ENCODE measurements at regions not wholly inside any gene's neighbourhood (a gene's known extent, or its start where the extent isn't known, plus 50 kb on each side); places are given as distances from the start of the nearest gene placed in this dataset.

DNA sequence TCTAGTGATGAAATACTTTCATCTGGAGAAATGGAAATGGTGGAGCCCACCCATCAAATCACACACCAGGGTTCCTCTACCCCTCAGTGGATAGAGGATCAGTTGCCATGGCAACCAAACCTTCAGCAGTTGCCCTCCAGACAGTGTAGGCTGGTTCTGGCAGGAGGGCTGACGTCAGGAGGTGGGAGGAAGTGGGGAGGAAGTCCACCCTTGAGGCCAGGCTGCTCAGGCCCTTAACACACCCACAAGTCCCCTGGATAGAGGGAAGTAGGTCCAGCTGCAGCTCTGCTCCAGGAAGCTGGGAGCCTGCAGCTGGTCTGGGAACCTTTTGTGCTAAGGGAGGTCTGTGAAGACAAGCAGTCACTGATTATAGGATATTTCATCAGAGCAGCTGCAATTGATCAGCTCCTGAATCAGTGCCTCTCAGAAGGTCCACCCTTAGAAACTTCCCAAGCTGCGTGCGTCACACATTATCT is 186.6 kb downstream of the MTX2 start:
- DNase-seq, result peak; percentile 35 to 66
- peak overlapping the region; percentile 39 to 59 (median 51) for H3K27ac ChIP-seq
- H3K9me3 ChIP-seq, result no peaks in the 10 kb centered on the region
- H3K4me1 ChIP-seq, result peaks cover 0 to 5% of the 10 kb centered on the region in 2 donors
- in situ Hi-C loops (cut with MboI; ENCODE audit: low sequenced_read_pairs in 4 of 4) (loop anchor here in 3 of 4 donors (5.0 to 25.0 kb wide), 4 partner anchors 99 to 329 kb away; partner anchors contain the start of gene HOXD8 (in 2 of the 3)), intact Hi-C loops (cut with DNase I; ENCODE audit: low total_unique reads) (loop anchor here (1.0 to 10.0 kb wide), 5 partner anchors 99 to 329 kb away; partner anchors contain the start of gene MTX2)
- no peak for TF ChIP-seq POLR2A (IDR thresholded peaks at IDR 0.05)
- TF ChIP-seq, protein P1, sequence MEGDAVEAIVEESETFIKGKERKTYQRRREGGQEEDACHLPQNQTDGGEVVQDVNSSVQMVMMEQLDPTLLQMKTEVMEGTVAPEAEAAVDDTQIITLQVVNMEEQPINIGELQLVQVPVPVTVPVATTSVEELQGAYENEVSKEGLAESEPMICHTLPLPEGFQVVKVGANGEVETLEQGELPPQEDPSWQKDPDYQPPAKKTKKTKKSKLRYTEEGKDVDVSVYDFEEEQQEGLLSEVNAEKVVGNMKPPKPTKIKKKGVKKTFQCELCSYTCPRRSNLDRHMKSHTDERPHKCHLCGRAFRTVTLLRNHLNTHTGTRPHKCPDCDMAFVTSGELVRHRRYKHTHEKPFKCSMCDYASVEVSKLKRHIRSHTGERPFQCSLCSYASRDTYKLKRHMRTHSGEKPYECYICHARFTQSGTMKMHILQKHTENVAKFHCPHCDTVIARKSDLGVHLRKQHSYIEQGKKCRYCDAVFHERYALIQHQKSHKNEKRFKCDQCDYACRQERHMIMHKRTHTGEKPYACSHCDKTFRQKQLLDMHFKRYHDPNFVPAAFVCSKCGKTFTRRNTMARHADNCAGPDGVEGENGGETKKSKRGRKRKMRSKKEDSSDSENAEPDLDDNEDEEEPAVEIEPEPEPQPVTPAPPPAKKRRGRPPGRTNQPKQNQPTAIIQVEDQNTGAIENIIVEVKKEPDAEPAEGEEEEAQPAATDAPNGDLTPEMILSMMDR (IDR thresholded peaks at IDR 0.05 in 4 of 5, conservative IDR thresholded peaks at IDR 0.05 in 1 of 5), result no peak
- no peak overlapping the region for H3K4me3 ChIP-seq
- no peaks in the 10 kb centered on the region for H3K27me3 ChIP-seq
- no peaks in the 10 kb centered on the region for H3K36me3 ChIP-seq
- peak; percentile 81 to 82 for ATAC-seq

DNA sequence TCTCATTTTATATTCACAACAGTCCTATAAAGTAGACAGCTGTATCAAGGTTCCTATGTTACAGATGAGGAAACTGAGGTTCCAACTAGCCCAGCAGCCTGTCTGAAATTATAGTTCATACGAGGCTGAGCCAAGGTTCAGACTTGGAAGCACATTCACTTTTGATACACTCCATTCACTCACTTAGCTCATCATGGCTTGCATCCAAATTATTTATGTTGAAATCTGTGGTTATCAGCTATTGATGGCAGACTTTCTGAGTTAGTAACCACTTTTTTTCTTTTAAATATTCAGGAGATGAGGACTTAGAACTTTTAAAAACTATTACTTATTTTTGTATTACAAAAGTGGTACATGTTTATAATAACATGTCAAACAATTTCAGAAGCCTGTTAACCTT is 188.2 kb downstream of the MTX2 start:
- peaks cover 0 to 16% of the 10 kb centered on the region in 2 donors for H3K4me1 ChIP-seq
- TF ChIP-seq, protein P1 (IDR thresholded peaks at IDR 0.05 in 4 of 5, conservative IDR thresholded peaks at IDR 0.05 in 1 of 5), result no peak
- no peak for TF ChIP-seq POLR2A (IDR thresholded peaks at IDR 0.05)
- no peak overlapping the region for H3K27ac ChIP-seq
- H3K36me3 ChIP-seq, result no peaks in the 10 kb centered on the region
- intact Hi-C loops (cut with DNase I; ENCODE audit: low total_unique reads) (loop anchor here (5.0 to 10.0 kb wide), 2 partner anchors 180 to 193 kb away; partner anchors contain the start of gene MTX2), in situ Hi-C loops (cut with MboI; ENCODE audit: low sequenced_read_pairs in 4 of 4) (loop anchor here in 3 of 4 donors (5.0 to 25.0 kb wide), 4 partner anchors 97 to 330 kb away; partner anchors contain the start of gene HOXD8 (in 2 of the 3))
- DNase-seq, result no peak
- H3K9me3 ChIP-seq, result no peaks in the 10 kb centered on the region
- no peak overlapping the region for H3K4me3 ChIP-seq
- H3K27me3 ChIP-seq, result no peaks in the 10 kb centered on the region
- no peak for ATAC-seq

DNA sequence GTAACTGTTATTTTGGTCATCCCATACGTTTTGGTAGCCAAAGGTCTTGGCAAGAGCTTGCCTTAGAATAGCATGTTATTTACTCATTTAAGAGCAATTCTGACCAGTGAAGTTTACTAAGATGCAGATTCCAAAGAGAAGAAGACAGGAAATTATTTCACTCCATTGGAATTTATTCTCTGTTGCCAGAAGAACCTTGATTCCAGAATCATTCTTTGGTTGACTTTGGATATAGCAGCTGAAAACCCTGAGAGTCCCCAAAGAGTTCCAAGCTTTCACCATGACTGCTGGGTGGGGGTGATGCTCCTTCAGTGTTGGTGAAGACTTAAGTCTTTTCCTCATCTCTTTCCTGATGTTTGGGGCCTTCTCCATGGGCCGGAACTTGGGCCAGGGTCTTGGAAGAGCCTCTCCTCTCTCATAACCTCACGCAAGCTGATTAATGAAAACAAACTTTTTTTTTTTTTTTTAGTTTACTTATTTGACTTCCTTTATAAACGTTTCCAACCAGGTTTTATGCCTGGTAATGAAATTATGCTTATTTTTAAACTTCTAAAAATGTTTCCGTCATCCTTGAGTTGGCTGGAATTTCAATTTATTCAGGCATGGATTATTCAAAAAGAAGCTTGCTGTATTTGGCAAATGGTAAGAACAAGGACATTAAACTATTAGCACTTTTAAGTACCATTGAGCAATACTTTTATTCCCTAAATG is 192.0 kb downstream of the MTX2 start:
- TF ChIP-seq, protein P1 (IDR thresholded peaks at IDR 0.05 in 4 of 5, conservative IDR thresholded peaks at IDR 0.05 in 1 of 5), result no peak
- TF ChIP-seq POLR2A (IDR thresholded peaks at IDR 0.05), result no peak
- no peaks in the 10 kb centered on the region for H3K27me3 ChIP-seq
- H3K9me3 ChIP-seq, result no peaks in the 10 kb centered on the region
- in situ Hi-C loops (cut with MboI; ENCODE audit: low sequenced_read_pairs in 4 of 4) (loop anchor here in 1 of 4 donors (25.0 kb wide), 1 partner anchor 176 kb away; no protein-coding TSS in a partner anchor), intact Hi-C loops (cut with DNase I; ENCODE audit: low total_unique reads) (no loop called here)
- peak overlapping the region in 3 of 4 donors; percentile 0 to 49 (median 28) for H3K27ac ChIP-seq
- peak; percentile 58 to 62 for ATAC-seq
- H3K4me3 ChIP-seq, result no peak overlapping the region
- H3K4me1 ChIP-seq, result peaks cover 0 to 12% of the 10 kb centered on the region in 2 donors
- H3K36me3 ChIP-seq, result no peaks in the 10 kb centered on the region
- peak in 1 of 2 donors; percentile 19 for DNase-seq

DNA sequence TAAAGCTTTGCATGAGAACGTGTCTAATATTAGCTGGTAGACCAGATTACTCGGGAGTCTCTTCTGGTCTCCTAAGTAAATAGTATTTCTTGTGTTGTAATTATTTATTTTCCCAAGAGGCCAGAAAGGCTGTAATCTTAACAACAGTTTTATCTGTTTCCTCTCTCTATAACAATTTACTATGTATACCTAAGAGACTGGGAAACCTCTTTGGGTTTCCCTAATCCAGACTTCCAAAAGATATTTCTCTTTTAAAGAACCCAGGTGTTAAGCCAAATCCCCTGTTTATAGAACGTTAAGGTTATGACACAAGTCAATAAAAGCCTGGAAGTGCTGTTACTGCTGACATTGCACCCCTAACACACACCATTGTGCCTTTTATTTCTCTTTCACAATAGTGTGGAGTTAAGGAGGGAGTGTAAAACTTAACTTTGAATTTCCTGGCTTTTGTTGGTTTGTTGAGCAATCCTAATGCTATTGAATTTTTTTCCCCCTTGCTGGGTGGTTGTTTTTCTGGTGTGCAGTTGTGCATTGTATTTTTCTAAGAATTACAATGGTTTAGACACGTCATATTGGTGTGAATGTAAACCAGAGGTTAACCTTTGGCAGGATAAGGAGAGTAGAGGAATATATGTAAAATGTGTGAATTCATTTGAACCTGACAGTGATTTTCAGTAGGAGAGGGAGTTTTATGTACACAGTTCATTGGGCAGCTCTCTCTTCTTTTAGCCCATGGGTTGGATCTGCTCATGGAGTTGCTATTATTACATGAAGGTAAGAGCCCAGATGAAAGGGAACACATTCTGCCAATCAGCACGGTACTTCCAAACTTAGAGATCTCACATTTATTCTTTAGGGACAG is 192.8 kb downstream of the MTX2 start:
- in situ Hi-C loops (cut with MboI; ENCODE audit: low sequenced_read_pairs in 4 of 4) (loop anchor here in 1 of 4 donors (25.0 kb wide), 1 partner anchor 175 kb away; no protein-coding TSS in a partner anchor), intact Hi-C loops (cut with DNase I; ENCODE audit: low total_unique reads) (no loop called here)
- Histone ChIP-seq H3K27ac (peak overlapping the region in 3 of 4 donors; percentile 0 to 49 (median 28)), H3K36me3 (no peaks in the 10 kb centered on the region), H3K4me1 (peaks cover 0 to 12% of the 10 kb centered on the region in 2 donors), H3K9me3 (no peaks in the 10 kb centered on the region), H3K27me3 (no peaks in the 10 kb centered on the region), H3K4me3 (no peak overlapping the region)
- ATAC-seq, result peak; percentile 27 to 53
- no peak for DNase-seq
- TF ChIP-seq, protein P1 (IDR thresholded peaks at IDR 0.05 in 4 of 5, conservative IDR thresholded peaks at IDR 0.05 in 1 of 5), result no peak
- no peak for TF ChIP-seq POLR2A (IDR thresholded peaks at IDR 0.05)
